GM19468 (cell line): ENCODE measurements at regions not wholly inside any gene's neighbourhood (a gene's known extent, or its start where the extent isn't known, plus 50 kb on each side); places are given as distances from the start of the nearest gene placed in this dataset.

Source experiments
- ATAC-seq: cut with Tn5 transposase; IDR thresholded peaks from one replicate; pipeline ENCODE4 v1.9.1; 2021; ENCODE audit warnings: mild to moderate bottlenecking, moderate library complexity, moderate number of reproducible peaks; ENCODE audit not compliant: unreplicated experiment; ENCODE audit errors: extremely low read depth

DNA sequence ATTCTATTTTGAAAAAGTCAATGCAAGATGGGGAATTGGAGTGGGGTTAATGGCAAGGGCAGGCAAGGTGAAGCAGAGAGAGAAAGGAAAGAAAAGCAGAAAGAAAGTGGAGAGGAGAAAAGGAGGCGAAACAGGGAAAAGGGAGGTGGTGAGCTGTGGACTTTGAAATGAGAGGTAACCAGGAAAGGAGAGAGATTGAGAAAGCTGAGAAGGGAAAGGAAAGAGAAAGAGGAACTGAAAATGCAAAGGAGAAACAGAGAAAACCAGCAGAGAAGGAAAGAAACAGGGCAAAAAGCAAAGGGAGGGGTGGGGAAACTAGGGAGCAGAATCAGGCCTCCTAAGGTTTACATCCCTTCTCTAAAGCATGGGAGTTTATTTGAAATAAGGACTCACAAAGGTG lies 72.5 kb upstream of the TPK1 start:
- no peak for ATAC-seq

DNA sequence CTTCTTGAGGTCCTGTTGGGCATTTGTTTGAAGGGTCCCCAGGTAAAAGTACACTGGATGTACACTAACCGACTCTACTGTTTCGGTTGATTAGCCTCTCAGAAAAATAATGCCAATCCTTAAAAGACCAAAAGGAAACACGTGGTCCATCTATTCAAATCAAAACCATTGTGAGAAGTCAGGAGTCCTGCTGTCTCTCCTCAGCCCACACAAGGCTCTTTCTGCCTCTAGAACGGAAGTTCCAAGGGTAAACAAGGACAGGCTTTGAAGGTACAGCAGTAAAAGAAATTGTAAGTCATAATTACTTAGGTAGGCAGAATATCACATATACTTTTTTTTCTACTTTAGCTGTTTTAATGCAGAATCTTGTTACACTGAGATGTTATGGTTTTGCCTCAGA lies 71.7 kb upstream of the TPK1 start:
- peak; percentile 47 for ATAC-seq

DNA sequence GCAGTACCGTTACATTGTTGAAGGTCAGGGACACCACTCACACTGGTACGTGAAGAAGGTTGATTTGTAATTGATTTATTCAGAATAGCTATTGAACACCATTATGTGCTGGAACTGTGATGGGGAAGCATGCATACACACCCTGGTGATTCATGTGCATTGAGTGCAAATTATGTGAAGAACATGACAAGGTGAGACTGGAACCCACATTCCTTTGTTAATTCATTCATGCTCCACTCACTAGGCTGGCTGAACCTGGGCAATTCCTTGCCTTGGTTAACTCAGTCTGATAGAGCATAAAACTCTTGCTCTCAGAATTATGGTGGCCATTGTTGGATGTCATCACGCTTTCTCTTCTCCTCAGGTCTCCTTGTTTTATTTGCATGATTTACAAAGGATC lies 67.3 kb upstream of the TPK1 start:
- ATAC-seq = no peak

DNA sequence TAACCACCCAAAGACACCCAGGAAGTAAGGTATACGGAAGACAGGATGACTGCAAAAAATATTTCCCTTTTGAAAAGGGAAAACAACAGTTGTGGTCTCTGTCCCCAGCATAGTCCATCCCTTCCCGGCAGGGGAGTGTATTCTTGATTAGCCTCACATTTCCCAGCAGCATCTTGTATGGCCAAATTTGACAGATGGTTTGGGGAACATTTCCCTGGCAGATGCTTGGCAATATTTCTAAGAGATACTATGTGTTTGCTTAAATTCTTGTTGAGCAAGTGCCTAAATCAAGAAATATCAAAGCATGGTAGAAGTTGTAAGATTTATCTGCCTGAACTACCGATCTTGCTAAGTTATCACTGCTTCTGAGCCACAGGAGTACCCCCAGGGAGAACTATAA lies 56.9 kb upstream of the TPK1 start:
- ATAC-seq = no peak
